ENCODE measurements at regions not wholly inside any gene's neighbourhood (a gene's known extent, or its start where the extent isn't known, plus 50 kb on each side); places are given as distances from the start of the nearest gene placed in this dataset.

- no peak for ATAC-seq
- no peak for FAIRE-seq
- WGBS, 2 donors, result 72 to 75% methylated on average over 3 of the region's 3 CpGs
- H3K9me3 ChIP-seq, result no peaks in the 10 kb centered on the region
- no peak overlapping the region for H3K27ac ChIP-seq
- no peaks in the 10 kb centered on the region for H3K27me3 ChIP-seq
- no peak for DNase-seq
- TF ChIP-seq CTCF (IDR thresholded peaks at IDR 0.05), result no peak
- no peaks in the 10 kb centered on the region for H3K4me1 ChIP-seq
- no peak overlapping the region for H3K4me3 ChIP-seq
- no peaks in the 10 kb centered on the region for H3K36me3 ChIP-seq
- intact Hi-C loops (cut with DNase I), result no loop called here
Observed at GRCh38 chr16:9031107-9031506, 60.3 kb upstream of the HAPSTR1 start.

- ATAC-seq, result peak in 3 of 4 donors; percentile 56 to 62 (median 56)
- no peaks in the 10 kb centered on the region for H3K27me3 ChIP-seq
- 72 to 74% methylated on average over 11 of the region's 11 CpGs for WGBS, 2 donors
- no peaks in the 10 kb centered on the region for H3K4me1 ChIP-seq
- peak in 2 of 6 donors; percentile 28 to 30 for DNase-seq
- FAIRE-seq, result no peak
- no peaks in the 10 kb centered on the region for H3K9me3 ChIP-seq
- no peaks in the 10 kb centered on the region for H3K36me3 ChIP-seq
- intact Hi-C loops (cut with DNase I), result no loop called here
- TF ChIP-seq CTCF (IDR thresholded peaks at IDR 0.05), result peak in 3 of 4 donors; percentile 19 to 26 (median 20)
- H3K4me3 ChIP-seq, result no peak overlapping the region
- H3K27ac ChIP-seq, result no peak overlapping the region
Observed at GRCh38 chr16:9033125-9033830, 58.2 kb upstream of the HAPSTR1 start.

GRCh38 chr16:9034056-9034455, 57.4 kb upstream of the HAPSTR1 start:
- Histone ChIP-seq H3K9me3 (no peaks in the 10 kb centered on the region), H3K4me3 (no peak overlapping the region), H3K36me3 (no peaks in the 10 kb centered on the region), H3K27me3 (no peaks in the 10 kb centered on the region), H3K27ac (no peak overlapping the region), H3K4me1 (no peaks in the 10 kb centered on the region)
- DNase-seq (no peak), FAIRE-seq (no peak), ATAC-seq (no peak)
- intact Hi-C loops (cut with DNase I), result no loop called here
- TF ChIP-seq CTCF (IDR thresholded peaks at IDR 0.05), result no peak
- WGBS, 2 donors, result 73% methylated on average over 8 of the region's 8 CpGs

GRCh38 chr16:9035996-9036395, 55.4 kb upstream of the HAPSTR1 start:
- Histone ChIP-seq H3K27me3 (no peaks in the 10 kb centered on the region), H3K4me3 (no peak overlapping the region), H3K4me1 (no peaks in the 10 kb centered on the region), H3K27ac (no peak overlapping the region), H3K36me3 (no peaks in the 10 kb centered on the region), H3K9me3 (no peaks in the 10 kb centered on the region)
- TF ChIP-seq CTCF (IDR thresholded peaks at IDR 0.05), result no peak
- FAIRE-seq, result no peak
- ATAC-seq, result no peak
- WGBS, 2 donors, result 72 to 73% methylated on average over 5 of the region's 5 CpGs
- intact Hi-C loops (cut with DNase I), result no loop called here
- DNase-seq, result no peak

- H3K27me3 ChIP-seq, result no peaks in the 10 kb centered on the region
- no peak for DNase-seq
- H3K9me3 ChIP-seq, result no peaks in the 10 kb centered on the region
- intact Hi-C loops (cut with DNase I), result no loop called here
- TF ChIP-seq CTCF (IDR thresholded peaks at IDR 0.05), result no peak
- H3K4me1 ChIP-seq, result no peaks in the 10 kb centered on the region
- no peak for ATAC-seq
- 67 to 68% methylated on average over 3 to 4 of the region's 4 CpGs for WGBS, 2 donors
- no peak for FAIRE-seq
- no peak overlapping the region for H3K4me3 ChIP-seq
- H3K27ac ChIP-seq, result no peak overlapping the region
- no peaks in the 10 kb centered on the region for H3K36me3 ChIP-seq
Observed at GRCh38 chr16:9039210-9039609, 52.2 kb upstream of the HAPSTR1 start.

All from pancreas (tissue), 10 donors.